ENCODE measurements at regions not wholly inside any gene's neighbourhood (a gene's known extent, or its start where the extent isn't known, plus 50 kb on each side); places are given as distances from the start of the nearest gene placed in this dataset.

GRCh38 chr18:4641771-4642368 is 186.8 kb upstream of the DLGAP1 start:
- no peak for TF ChIP-seq CTCF (IDR thresholded peaks at IDR 0.05)
- TF ChIP-seq EZH2 (IDR thresholded peaks at IDR 0.05; ENCODE audit: borderline replicate concordance, insufficient read depth, low read depth, low read length, poor library complexity, severe bottlenecking), result no peak

Measured in B cell (primary cell).